ENCODE measurements at regions not wholly inside any gene's neighbourhood (a gene's known extent, or its start where the extent isn't known, plus 50 kb on each side); places are given as distances from the start of the nearest gene placed in this dataset.

DNA sequence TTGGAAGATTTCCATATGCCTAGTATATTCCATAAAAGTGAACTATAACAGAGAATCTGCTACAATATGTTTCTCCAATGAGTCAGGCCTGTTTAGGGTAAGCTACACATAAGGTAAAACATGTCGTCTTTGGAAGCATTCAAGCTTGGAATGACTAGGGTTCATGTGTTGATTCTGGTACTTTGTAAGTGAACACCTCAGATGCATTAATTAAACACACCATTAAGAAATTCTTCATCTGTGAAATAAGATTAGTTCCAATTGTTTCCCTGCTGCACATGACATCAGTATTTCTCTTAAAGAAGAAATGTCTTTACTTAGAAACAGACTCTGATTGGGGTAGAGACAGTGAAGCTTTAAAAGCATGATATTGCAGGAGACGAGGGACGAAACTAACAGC, 461.1 kb upstream of the NXPH2 start:
- TF ChIP-seq TAF1 (IDR thresholded peaks at IDR 0.05; ENCODE audit: low read depth), result no peak
- TF ChIP-seq YY1 (IDR thresholded peaks at IDR 0.05; ENCODE audit: low read depth), result no peak
- TF ChIP-seq RAD21 (IDR thresholded peaks at IDR 0.05; ENCODE audit: low read depth), result no peak
- TF ChIP-seq, protein P1, sequence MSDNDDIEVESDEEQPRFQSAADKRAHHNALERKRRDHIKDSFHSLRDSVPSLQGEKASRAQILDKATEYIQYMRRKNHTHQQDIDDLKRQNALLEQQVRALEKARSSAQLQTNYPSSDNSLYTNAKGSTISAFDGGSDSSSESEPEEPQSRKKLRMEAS (IDR thresholded peaks at IDR 0.05), result no peak
- TF ChIP-seq CEBPB (IDR thresholded peaks at IDR 0.05), result no peak
- TF ChIP-seq, protein P2, sequence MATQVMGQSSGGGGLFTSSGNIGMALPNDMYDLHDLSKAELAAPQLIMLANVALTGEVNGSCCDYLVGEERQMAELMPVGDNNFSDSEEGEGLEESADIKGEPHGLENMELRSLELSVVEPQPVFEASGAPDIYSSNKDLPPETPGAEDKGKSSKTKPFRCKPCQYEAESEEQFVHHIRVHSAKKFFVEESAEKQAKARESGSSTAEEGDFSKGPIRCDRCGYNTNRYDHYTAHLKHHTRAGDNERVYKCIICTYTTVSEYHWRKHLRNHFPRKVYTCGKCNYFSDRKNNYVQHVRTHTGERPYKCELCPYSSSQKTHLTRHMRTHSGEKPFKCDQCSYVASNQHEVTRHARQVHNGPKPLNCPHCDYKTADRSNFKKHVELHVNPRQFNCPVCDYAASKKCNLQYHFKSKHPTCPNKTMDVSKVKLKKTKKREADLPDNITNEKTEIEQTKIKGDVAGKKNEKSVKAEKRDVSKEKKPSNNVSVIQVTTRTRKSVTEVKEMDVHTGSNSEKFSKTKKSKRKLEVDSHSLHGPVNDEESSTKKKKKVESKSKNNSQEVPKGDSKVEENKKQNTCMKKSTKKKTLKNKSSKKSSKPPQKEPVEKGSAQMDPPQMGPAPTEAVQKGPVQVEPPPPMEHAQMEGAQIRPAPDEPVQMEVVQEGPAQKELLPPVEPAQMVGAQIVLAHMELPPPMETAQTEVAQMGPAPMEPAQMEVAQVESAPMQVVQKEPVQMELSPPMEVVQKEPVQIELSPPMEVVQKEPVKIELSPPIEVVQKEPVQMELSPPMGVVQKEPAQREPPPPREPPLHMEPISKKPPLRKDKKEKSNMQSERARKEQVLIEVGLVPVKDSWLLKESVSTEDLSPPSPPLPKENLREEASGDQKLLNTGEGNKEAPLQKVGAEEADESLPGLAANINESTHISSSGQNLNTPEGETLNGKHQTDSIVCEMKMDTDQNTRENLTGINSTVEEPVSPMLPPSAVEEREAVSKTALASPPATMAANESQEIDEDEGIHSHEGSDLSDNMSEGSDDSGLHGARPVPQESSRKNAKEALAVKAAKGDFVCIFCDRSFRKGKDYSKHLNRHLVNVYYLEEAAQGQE (IDR thresholded peaks at IDR 0.05; ENCODE audit: low read depth), result no peak
- no peak for TF ChIP-seq EGR1 (IDR thresholded peaks at IDR 0.05)
- no peak for TF ChIP-seq TEAD4 (IDR thresholded peaks at IDR 0.05)
- TF ChIP-seq CREB1 (IDR thresholded peaks at IDR 0.05; ENCODE audit: low read depth), result no peak
- TF ChIP-seq NFIC (IDR thresholded peaks at IDR 0.05), result no peak

Measured in Ishikawa (cell line).